Mucosa of rectum (tissue), 2 donors: ENCODE measurements at regions not wholly inside any gene's neighbourhood (a gene's known extent, or its start where the extent isn't known, plus 50 kb on each side); places are given as distances from the start of the nearest gene placed in this dataset.
A peak's percentile ranks its signal among the peaks of the same experiment; 100 is the strongest.

Experiments
- H3K27ac ChIP-seq, 2 donors: one replicate each; pipeline ENCODE4 v1.7.0; 2013; ENCODE audit warnings: inconsistent platforms in 2 of 2, low read depth in 2 of 2, low read length in 2 of 2
- H3K27me3 ChIP-seq, 2 donors: one replicate each; pipeline ENCODE4 v1.7.0; 2013; ENCODE audit warnings: low read length in 2 of 2; ENCODE audit not compliant: control insufficient read depth in 2 of 2, insufficient read depth in 2 of 2
- H3K36me3 ChIP-seq, 2 donors: one replicate each; pipeline ENCODE4 v1.7.0; 2013; ENCODE audit warnings: low read length in 2 of 2; ENCODE audit not compliant: control insufficient read depth in 2 of 2, insufficient read depth in 2 of 2
- H3K4me1 ChIP-seq, 2 donors: one replicate each; pipeline ENCODE4 v1.7.0; 2013; ENCODE audit warnings: low read length in 2 of 2, mild to moderate bottlenecking in 1 of 2; ENCODE audit not compliant: control insufficient read depth in 2 of 2, insufficient read depth in 2 of 2
- H3K4me3 ChIP-seq, 2 donors: one replicate each; pipeline ENCODE4 v1.7.0; 2013; ENCODE audit warnings: low read length in 2 of 2
- H3K9ac ChIP-seq, 2 donors: one replicate each; pipeline ENCODE4 v1.7.0; 2013; ENCODE audit warnings: low read length in 2 of 2, low read depth in 1 of 2, mild to moderate bottlenecking in 1 of 2
- H3K9me3 ChIP-seq, 2 donors: one replicate each; pipeline ENCODE4 v1.7.0; 2013; ENCODE audit warnings: low read length in 2 of 2; ENCODE audit not compliant: control insufficient read depth in 2 of 2
- donor health status: healthy.
- donor health status: Normal muscosa, but diverticular disease.

DNA sequence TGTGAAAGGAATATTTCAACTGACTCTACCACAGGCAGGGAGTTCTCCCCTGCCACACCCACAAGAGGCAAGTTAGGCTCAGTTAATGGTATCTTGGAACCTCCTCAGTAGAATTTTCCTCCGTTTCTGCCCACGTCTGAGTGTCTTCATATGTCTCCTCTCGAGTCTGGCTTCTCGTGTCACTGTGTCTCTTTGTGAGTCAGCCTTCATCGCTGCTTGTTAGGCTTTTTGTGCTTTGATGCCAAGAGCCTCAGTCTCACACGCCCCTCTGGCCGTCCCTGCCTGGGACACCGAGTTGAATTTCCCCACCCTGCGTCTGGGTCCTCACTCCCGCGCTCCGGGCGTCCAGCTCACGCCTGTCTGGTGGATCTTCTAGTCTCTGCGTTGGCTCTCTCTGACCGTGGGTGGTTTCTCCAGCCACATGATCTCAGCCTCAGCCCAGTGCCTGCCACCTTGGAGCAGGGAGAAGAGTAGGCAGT, 125.7 kb upstream of the GADD45A start:
- no peak overlapping the region for H3K4me3 ChIP-seq
- H3K4me1 ChIP-seq, result peaks cover 15 to 19% of the 10 kb centered on the region in 2 donors
- no peaks in the 10 kb centered on the region for H3K9me3 ChIP-seq
- H3K9ac ChIP-seq, result no peak overlapping the region
- H3K27ac ChIP-seq, result no peak overlapping the region
- no peaks in the 10 kb centered on the region for H3K27me3 ChIP-seq
- no peaks in the 10 kb centered on the region for H3K36me3 ChIP-seq

DNA sequence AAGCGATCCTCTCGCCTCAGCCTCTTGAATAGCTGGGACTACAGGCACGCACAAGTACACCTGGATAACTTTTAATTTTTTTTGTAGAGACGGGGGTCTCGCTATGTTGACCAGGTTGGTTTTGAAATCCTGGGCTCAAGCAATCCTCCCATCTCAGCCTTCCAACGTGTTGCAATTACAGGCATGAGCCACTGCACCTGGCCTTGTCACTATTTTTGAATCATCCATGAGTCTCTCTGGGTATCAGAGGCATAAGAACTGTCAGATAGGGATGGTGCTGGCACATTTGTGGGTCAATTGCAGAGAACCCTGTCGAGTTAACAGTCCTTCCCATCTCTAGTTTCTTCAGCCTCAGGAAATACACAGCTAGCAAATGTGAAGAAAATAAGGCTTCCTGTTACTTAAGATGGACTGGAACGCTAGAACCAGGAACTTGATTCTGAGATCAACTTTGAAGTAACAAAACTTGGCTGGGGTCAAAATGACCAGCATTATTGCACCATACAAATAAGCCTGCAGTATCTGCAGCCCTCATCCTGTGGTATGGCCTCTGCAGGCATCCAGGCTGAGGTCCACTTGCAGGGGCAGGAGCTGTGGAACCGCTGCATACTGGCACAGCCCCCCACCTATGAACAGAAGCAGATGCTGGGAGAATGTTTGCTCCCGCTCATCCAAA, 124.3 kb upstream of the GADD45A start:
- Histone ChIP-seq H3K4me3 (no peak overlapping the region), H3K36me3 (no peaks in the 10 kb centered on the region), H3K27ac (no peak overlapping the region), H3K9me3 (no peaks in the 10 kb centered on the region), H3K27me3 (no peaks in the 10 kb centered on the region), H3K4me1 (peaks cover 15% of the 10 kb centered on the region in 2 donors), H3K9ac (no peak overlapping the region)

- H3K9me3 ChIP-seq, result no peaks in the 10 kb centered on the region
- no peak overlapping the region for H3K9ac ChIP-seq
- peaks cover 10 to 11% of the 10 kb centered on the region in 2 donors for H3K4me1 ChIP-seq
- no peaks in the 10 kb centered on the region for H3K36me3 ChIP-seq
- peak overlapping the region in 1 of 2 donors; percentile 26 for H3K27ac ChIP-seq
- no peaks in the 10 kb centered on the region for H3K27me3 ChIP-seq
- H3K4me3 ChIP-seq, result no peak overlapping the region
Measured at GRCh38 chr1:67561704-67562113, 123.3 kb upstream of the GADD45A start.

DNA sequence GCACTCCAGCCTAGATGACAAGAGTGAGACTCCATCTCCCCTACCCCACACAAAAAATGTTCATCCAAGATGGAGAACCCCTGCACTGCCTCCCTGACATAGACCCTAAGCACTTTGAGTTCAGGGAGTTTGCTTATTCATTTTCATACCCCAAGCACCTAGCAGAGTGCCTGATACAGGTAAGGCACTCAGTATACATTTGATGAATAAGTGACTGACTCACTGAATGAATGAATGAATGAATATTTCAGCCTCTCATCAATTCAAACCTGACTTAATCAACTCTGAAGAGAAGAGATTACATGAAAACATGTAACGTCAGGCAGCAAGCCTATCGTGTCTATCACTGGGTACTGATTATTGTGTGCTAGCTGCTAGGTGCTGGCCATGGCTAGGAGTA, 121.3 kb upstream of the GADD45A start:
- H3K4me1 ChIP-seq, result peaks cover 10 to 11% of the 10 kb centered on the region in 2 donors
- peak overlapping the region; percentile 34 to 56 for H3K27ac ChIP-seq
- H3K9me3 ChIP-seq, result no peaks in the 10 kb centered on the region
- no peak overlapping the region for H3K4me3 ChIP-seq
- no peaks in the 10 kb centered on the region for H3K36me3 ChIP-seq
- no peak overlapping the region for H3K9ac ChIP-seq
- H3K27me3 ChIP-seq, result no peaks in the 10 kb centered on the region

GRCh38 chr1:67564193-67564592, 120.8 kb upstream of the GADD45A start:
- Histone ChIP-seq H3K27ac (peak overlapping the region; percentile 34 to 56), H3K9me3 (no peaks in the 10 kb centered on the region)

DNA sequence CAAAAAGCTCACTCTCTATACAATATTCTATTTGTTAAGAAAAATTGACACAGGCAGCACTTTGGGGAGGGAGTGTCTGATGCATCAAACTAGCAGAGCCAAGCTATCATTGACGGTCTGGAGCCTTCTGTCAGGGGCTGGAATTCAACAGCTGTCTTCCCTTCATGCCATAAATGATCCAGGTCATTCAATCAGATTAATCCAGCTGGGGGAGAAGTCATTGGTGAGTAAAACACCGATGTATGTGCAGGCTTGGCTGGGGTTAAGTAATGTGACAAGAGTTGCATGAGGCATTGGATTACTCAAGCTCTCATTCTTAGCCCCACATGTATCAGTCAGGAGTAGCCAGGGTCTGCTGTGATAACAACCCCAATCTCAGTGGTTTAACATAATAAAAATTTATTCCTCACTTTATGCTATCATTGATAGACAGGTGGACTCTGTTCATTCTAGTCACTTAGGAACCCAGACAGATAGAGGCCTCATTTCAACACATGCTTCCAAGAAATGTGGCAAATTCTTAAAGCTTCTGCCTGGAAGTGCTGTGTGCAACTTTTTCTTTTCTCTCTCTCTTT, 118.1 kb upstream of the GADD45A start:
- H3K4me3 ChIP-seq, result no peak overlapping the region
- no peak overlapping the region for H3K27ac ChIP-seq
- no peaks in the 10 kb centered on the region for H3K9me3 ChIP-seq
- H3K9ac ChIP-seq, result no peak overlapping the region
- H3K27me3 ChIP-seq, result no peaks in the 10 kb centered on the region
- no peaks in the 10 kb centered on the region for H3K36me3 ChIP-seq
- peaks cover 6 to 18% of the 10 kb centered on the region in 2 donors for H3K4me1 ChIP-seq

More at GRCh38 chr1:67564193-67564592, 120.8 kb upstream of the GADD45A start:
- H3K27me3 ChIP-seq, result no peaks in the 10 kb centered on the region
- no peaks in the 10 kb centered on the region for H3K36me3 ChIP-seq
- H3K4me3 ChIP-seq, result no peak overlapping the region
- H3K9ac ChIP-seq, result no peak overlapping the region
- H3K4me1 ChIP-seq, result peaks cover 10 to 11% of the 10 kb centered on the region in 2 donors

DNA sequence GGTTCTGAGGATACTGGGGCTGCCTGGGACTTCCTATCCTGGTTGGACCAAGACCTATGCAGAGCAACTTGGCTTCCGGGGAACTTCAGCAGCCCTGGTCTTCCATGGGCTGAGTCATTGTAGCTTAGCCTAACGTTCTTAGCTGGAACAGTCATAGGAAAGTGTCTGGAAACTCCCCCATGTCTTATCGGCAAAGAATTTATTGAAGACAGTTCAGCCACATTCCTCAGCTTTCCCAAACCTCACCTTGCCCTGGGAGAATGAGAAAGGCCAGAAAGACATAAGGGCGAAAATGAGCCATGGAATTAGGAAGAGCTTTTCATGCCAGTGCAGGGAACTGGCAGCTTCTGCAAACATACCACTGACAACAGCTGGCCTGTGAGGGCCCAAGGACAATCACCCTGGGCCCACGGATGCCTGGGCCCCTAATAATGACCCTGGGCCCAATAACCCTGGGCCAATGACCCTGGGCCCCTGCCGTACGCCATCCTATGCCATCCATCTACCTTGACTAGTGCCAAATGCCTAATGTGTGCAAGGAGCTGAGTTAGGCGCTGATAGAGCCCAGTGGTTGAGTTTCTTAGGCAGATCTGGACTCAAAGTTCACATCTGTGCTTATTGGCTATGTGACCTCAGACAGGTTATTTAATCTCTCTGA, 114.4 kb upstream of the GADD45A start:
- no peaks in the 10 kb centered on the region for H3K36me3 ChIP-seq
- H3K4me1 ChIP-seq, result peaks cover 7 to 28% of the 10 kb centered on the region in 2 donors
- H3K27ac ChIP-seq, result no peak overlapping the region
- H3K9me3 ChIP-seq, result no peaks in the 10 kb centered on the region
- H3K4me3 ChIP-seq, result no peak overlapping the region
- no peaks in the 10 kb centered on the region for H3K27me3 ChIP-seq
- H3K9ac ChIP-seq, result no peak overlapping the region

- Histone ChIP-seq H3K27me3 (no peaks in the 10 kb centered on the region), H3K27ac (no peak overlapping the region), H3K9ac (no peak overlapping the region), H3K36me3 (no peaks in the 10 kb centered on the region), H3K4me3 (no peak overlapping the region), H3K9me3 (no peaks in the 10 kb centered on the region), H3K4me1 (peaks cover 7 to 28% of the 10 kb centered on the region in 2 donors)
Measured at GRCh38 chr1:67571406-67571805, 113.6 kb upstream of the GADD45A start.

DNA sequence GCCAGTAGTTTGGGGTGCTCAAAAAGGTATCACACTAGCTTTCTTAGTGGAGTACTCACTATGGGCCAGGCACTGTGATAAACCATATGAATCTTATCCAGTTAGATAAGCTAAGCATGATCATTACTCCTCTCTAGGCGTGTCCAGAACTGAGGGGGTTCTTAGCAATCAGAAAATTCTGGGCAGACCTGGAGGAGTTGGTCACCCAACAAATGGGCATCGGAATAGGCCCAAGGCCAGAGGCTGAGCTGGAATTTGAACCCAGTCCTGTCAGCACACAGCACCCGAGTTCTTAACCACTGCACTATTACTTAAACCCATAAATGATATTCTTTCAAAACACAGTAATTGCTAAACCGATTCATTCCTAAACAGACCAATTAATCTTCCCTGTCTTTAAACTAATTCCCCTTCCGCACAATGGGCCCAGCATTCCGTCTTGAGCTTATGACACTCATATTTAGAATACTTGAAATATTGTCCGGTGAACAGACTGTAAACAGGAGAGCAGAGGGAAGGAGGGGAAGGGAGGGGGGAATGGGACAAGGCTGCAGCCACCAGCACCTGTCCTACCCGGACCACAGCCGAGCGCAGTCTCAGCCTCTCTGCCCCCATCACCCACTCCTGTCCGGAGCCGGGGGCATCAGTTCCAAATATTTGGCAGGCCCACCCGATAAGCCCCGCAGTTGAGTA, 113.0 kb upstream of the GADD45A start:
- Histone ChIP-seq H3K27ac (peak overlapping the region; percentile 46 to 91), H3K36me3 (no peaks in the 10 kb centered on the region), H3K4me3 (peak overlapping the region in 1 of 2 donors; percentile 39), H3K4me1 (peaks cover 7 to 28% of the 10 kb centered on the region in 2 donors), H3K9me3 (no peaks in the 10 kb centered on the region), H3K27me3 (no peaks in the 10 kb centered on the region), H3K9ac (peak overlapping the region in 1 of 2 donors; percentile 57)
